ENCODE measurements at regions not wholly inside any gene's neighbourhood (a gene's known extent, or its start where the extent isn't known, plus 50 kb on each side); places are given as distances from the start of the nearest gene placed in this dataset.
"Not testable (repeated sequence)": the region's sequence is repeated elsewhere in the genome, so short reads cannot be mapped to it uniquely, and the experiment has no call there.

DNA sequence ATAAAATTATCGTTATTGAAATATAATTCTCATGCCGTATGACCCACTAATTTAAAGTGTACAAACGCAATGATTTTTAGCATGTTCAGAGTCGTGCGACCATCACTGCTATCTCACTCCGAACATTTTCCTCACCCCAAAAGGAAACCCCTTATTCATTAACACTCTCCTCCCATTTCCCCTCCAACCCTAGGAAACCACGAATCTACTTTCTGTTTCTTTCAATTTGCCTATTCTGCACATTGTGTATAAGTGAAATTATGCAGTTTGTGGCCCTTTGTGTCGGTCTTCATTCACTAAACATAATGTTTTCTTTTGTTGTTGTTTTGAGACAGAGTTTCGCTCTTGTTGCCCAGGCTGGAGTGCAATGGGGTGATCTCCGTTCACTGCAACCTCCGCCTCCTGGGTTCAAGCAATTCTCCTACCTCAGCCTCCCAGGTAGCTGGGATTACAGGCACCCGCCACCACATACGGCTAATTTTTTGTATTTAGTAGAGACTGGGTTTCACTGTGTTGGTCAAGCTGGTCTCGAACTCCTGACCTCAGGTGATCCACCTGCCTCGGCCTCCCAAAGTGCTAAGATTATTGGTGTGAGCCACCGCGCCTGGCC, 99.7 kb upstream of the ZNF217 start:
- no peak for DNase-seq

DNA sequence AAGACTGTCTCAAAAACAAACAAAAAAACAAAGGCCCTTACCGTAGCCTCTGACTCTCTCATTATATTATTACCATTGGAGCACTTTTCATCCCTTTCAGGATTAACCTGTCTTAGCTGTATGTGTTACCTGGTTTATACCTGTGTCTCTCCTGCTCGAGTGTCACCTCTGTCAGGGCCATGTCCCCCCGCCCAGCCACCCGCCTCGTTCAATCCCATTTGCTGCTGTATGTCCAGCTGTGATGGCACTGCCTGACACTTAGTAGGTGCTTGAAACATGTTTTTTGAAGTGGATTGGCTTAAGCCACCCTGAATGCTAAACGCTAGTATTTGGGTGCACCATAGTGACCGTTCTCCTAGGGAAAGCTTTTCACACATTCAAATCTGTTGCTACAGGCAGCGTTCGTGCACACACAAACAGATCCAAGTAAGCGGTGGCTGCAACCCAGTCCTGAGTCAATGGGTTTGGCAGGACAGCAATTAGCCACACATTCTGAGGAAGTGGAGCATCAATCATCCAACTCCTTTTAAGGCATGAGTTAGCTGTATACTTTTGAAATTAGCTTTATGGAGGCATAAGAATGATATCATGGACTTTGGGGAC, 98.9 kb upstream of the ZNF217 start:
- DNase-seq, result peak; percentile 33

DNA sequence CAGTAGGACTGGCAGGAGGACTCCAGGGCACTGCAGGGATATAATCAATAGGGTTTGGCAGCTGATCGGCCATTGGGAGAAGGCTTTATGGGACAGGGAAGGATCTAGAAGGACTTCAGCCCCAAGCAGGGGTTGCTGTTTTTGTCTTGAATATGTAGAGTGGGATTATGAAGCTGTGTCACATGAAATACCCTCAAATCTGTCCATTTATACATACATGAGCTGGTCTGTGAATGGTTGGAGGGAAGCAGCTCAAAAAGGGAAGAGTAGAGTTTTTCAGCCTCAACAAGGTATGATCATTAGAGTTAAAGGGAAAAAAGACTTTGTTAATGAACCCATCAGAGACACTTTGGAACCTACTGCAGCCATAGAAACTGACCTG, 98.2 kb upstream of the ZNF217 start:
- no peak for DNase-seq

DNA sequence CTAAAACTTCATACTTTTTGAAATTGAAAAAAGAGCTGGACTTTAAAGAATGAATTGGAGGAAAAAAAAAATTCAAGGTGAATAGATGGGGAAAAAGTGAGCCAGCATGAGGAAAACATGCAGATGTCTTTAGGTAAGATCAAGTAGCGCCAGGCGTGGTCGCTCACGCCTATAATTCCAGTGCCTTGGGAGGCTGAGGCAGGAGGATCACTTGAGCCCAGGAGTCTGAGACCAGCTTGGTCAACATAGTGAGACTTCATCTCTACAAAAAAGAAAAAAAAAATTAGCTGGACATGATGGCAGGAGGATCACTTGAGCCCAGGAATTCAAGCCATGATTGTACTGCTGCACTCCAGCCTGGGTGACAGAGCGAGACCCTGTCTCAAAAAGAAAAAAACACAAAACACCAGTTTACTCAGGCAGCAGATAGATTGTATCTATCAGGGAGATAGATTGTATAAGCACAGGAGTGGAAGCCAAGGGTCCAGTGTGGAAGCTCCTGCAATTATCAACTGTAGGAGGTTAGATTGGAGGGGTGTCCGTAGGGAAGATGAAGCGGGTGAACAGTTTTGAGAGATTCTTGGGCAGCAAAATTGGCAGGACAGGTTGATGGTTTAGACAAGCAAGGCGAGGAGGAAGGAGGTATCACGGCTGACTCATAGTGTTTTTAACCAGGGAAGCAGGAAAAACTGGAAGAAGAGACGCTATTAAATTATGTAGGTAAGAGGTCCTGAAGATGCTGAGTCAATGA, 97.6 kb upstream of the ZNF217 start:
- no peak for DNase-seq

DNA sequence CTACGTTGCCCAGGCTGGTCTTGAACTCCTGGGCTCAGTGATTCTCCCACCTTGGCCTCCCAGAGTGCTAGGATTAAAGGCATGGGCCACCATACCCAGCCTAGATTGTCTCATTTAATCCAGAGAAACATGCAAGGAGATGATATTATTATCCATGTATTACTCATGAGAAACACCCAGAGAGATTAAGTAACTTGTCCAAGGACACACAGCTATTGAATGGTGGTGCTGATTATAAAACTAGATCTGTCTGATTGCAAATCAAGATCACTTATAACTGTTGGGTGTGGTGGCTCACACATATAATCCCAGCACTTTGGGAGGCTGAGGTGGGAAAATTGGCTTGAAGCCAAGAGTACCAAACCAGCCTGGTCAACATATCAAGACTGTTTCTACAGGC, 94.4 kb upstream of the ZNF217 start:
- DNase-seq, result no peak

DNA sequence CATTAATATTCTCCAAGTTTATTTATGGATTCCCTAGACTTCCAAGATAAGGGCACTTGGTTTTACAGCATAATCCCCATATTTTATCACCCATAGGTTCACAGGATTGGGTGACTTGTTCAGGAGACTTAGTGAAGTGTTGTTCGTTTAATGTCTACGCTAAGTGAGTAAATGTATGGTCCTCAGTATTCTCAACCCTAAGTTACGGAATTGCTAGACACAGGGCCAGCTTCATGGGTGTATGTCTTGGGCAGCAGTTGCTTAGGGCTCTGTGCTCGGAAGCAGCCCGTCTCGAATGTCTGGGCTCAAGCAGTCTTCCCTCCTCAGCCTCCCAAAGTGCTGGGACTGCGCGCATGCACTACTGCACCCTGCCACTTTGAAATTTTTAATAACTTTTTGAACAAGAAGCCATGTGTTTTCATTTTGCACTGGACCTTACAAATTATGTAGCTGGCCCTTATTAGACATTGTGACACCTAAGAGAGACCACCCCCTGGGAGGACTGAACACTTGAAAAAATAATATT, 91.5 kb upstream of the ZNF217 start:
- no peak for DNase-seq

DNA sequence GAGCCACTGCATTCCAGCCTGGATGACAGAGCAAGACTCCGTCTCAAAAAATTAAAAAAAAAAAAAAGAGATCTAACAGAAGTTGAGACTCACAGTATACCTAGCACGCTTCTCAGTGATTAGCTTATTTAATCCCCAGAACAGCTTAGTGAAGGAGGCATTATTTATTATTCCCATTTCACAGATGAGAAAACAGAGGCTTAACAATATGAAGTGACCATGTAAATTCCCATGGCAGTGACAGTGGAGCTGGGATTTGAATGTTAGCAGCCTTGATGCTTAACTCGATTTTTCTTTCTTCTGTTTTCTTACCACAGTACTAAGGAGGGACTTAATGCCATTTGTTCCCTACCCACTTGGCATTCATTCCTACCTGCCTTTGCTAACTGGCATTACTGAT, 89.9 kb upstream of the ZNF217 start:
- DNase-seq, result no peak

DNA sequence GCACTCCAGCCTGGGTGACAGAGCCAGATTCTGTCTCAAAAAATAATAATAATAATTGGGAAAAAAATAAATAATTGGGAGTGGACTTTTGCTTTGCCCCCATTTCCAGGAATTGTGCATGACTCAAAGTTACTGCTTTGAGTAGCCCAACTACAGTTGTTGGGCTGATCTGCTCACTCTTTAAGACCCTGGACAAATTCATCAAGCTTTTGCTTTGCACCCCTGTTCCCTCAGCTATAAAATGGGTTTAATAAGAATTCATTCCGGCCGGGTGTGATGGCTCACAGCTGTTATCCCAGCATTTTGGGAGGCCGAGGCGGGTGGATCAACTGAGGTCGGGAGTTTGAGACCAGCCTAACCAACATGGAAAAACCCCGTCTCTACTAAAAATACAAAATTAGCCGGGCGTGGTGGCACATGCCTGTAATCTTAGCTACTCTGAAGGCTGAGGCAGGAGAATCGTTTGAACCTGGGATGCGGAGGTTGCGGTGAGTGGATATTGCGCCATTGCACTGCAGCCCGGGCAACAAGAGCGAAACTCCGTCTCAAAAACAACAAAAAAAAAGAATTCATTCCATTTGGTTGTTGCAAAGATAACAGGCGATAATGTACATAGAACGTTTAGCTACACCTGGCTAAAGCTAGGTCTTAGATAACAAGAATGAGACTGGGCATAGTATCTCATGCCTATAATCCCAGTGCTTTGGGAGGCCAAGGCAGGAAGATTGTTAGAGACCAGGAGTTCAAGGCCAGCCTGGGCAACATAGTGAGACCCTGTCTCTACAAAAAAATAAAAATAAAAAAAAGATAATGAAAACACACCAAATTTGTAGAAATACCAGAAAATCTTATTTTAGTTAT, 87.9 kb upstream of the ZNF217 start:
- no peak for DNase-seq

DNA sequence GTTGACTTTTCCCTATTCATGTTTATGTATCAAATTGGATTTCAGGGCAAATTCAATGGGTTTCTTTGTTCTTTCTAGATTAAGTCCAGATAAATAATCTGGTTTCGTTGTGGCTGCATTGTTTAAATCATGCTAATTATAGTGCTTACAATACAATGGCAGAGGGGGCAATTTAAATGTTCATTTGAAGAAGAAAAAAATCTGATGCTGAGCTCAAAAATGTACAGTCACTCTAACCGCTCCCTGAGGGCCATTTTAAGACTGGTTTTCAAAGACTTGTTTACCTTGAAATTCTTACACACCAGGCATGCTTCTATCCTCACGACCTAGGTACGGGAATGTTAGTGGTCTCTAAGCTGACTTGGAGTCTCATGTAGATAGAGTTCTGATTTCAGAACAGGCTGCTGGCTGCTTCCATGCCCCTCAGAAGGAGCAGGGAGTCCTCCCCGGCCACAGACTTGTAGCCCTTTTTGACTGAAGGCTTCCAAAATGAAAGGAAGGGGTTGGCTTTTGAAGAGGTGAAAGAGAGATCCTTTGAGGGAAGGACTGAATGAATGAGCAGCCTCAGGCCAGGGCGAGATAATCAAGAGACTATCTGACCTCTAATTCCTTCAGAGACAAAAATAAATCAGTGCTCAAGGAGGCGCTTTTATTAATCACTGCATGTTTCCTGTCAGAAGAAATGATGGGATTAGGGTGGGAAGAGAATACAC, 86.1 kb upstream of the ZNF217 start:
- DNase-seq, result no peak

DNA sequence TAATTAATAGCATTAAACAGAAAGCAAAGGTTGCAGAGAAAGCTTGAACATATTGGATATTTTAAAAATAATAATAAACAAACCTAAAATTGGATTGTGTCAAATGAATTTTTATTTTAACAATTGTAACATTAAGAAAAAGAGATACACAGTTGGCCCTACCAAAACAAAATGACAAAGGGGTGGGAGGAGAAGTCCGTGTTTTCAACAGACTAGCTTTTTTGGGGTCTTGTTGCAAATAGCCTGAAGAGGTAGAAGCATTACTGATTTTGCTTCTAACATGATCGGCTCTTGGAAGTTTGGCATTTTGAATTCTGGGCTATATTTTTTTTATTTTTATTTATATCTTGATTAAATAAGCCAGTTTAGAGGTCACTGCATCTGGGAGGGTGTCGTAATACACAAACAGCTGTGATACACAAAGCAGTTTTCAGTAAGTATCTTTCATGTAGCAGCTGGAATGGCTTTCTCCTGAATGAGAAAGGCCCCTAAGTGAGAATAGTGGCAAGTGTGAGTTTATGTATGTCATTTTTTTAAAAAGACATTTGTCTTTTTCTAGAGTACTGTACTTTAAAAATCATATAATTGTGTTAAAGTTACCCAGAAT, 85.5 kb upstream of the ZNF217 start:
- peak; percentile 38 for DNase-seq

DNA sequence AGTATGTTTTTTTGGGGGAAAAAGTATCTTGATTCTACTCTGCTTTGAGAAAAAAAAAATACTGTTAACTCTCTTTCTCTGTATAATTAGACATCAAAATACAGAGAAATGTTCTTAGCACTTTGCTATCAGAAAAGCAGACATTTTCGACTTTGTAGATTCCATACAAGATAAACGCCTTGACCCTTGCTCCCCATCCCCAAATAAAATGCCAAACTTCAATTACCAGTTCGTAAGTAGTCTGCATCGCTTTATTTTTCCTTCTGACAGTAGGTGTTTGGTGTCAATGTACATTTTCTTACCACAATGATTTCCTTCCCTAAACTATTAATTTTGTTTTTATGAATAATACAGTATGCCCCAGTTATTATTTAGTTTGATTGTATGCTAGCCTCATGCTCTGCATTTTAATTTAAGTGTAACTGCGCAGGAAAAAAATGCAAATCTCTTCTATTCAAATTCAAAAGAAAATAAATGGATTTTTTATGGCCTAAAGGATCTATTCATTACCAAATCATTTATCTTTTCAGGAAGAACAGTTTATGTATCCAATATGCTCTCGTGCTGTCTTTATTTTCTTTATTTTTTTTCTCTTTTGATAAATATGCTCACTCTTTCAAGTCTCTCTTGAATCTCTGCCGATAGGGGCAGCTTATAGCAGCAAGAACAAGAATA, 84.8 kb upstream of the ZNF217 start:
- no peak for DNase-seq

DNA sequence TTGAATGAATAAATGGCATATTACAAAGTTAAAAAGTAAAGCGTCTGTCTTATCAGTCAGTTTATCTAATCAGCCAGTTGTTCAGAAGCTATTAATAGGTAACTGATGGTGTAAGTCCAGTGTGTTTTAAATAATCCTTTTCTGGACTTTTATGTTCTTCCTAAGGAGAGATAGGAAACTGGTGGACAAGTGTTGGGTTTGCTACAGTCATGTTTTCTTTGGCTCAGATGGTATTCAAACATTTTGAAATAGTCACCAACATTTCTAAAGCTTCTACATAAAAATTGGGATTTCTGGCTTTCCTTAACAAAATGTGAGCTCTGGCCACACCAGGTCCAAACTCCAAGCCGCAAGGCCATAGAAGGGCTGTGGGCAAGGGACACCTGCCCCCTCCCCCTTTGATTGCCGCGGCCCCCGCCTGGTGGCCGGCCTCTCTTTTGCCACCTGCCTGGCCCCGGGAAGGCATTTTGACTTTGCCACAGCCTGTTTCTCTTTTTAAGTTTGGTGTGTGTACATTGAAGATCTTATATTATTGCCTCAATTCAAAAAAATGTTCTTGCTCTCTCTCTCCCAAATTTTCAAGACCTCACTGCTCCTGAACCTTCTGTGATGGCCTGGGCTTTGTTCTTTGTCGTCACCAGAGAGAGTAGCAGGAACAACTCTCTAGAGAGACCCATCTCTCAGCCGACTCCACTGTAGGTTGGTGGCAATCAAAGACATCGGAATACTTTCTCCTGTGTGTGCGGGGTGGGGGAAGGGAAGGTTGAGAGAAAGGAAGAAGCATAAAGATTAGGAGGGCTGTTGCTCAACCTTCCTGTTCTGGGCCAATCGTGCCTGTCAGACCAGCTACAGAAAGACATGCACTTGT, 84.0 kb upstream of the ZNF217 start:
- DNase-seq, result no peak

DNA sequence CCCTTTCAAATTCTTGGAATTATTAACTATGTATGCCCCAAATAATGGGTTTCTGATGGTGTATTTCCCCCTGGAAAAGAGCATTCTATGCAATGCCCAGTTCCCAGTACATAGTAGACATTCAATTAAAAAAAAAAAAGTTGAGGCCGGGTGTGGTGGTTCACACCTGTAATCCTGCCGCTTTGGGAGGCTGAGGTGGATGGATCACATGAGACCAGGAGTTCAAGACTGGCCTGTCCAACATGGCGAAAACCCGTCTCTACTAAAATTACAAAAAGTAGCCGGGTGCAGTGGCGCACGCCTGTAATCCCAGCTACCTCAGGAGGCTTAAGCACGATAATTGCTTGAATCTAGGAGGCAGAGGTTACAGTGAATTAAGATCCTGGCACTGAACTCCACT, 83.3 kb upstream of the ZNF217 start:
- DNase-seq, result no peak

DNA sequence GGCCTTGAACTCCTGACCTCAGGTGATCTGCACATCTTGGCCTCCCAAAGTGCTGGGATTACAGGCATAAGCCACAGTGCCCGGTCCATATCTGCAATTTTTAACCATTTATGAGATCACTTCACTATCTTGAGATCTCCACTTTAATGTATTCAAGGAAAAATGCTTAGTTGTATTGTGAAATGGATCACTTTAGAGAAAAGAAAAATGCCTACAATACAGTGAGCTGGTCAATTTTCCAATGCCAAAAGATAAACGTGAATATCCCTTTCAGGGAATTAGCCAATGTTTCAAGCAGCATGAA, 82.8 kb upstream of the ZNF217 start:
- DNase-seq, result no peak

DNA sequence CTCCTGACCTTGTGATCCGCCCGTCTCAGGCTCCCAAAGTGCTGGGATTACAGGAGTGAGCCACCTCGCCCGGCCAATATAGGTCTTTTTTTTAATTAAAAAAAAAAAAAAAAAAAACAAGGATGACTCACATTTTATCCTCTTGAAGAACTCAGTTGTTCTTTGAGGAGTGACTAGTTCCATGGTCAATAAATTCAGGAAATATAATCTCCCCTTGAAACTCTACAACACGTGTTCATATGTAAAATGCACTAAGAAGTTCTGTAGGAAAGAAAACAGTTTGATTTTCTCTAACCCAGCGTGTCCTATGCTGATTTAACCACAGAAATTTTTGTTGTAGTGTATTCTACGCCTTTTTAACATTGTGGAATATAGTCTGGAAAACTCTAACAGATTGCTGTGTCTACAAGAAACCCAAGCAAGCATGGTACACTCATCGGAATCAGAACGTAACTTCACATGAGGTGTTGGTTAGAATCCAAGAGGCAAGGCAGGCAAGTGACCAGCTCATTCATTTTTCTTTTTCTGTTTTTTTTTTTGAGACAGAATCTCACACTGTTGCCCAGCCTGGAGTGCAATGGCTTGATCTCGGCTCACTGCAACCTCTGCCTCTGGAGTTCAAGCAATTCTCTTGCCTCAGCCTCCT, 79.0 kb upstream of the ZNF217 start:
- no peak for DNase-seq

DNA sequence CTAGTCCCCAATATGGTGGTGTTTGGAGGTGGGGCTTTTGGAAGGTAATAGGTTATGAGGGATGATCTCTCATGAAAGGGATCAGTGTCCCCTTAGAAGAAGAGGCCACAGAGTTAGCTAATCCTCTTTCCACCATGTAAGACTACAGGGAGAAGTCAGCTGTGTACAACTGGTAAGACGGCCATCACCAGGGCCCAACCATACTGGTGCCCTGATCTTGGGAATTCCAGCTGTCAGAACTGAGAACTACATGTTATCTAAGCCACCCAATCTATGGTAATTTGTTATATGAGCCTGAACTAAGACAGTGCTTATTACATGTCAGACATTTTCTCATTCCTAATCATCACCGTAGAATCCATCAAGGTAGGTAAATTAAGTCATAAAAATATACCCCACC, 77.7 kb upstream of the ZNF217 start:
- no peak for DNase-seq

DNA sequence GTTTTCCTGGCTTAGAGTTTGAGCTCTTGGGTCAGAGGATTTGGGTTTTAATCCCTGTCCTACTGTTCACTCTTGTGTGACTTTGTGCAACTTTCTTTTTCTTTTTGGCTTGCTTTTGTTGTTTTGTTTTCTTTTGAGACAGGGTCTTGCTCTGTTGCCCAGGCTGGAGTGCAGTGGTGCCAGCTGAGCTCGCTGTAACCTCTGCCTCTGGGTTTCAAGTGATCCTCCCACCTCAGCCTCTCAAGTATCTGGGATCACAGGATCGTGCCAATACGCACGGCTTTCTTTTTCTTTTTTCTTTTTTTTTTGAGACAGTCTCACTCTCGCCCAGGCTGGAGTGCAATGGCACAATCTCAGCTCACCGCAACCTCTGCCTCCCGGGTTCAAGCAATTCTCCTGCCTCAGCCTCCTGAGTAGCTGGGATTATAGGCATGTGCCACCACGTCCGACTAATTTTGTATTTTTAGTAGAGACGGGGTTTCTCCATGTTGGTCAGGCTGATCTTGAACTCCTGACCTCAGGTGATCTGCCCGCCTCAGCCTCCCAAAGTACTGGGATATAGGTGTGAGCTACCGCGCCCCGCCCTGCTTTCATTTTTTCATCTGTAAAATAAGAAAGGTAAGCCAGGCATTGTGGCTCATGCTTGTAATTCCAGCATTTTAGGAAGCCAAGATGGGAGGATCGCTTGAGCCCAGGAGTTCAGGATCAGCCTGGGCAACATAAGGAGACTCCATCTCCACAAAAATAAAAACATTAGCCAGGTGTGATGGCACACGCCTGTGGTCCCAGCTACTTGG, 76.1 kb upstream of the ZNF217 start:
- not testable (repeated sequence) for DNase-seq

DNA sequence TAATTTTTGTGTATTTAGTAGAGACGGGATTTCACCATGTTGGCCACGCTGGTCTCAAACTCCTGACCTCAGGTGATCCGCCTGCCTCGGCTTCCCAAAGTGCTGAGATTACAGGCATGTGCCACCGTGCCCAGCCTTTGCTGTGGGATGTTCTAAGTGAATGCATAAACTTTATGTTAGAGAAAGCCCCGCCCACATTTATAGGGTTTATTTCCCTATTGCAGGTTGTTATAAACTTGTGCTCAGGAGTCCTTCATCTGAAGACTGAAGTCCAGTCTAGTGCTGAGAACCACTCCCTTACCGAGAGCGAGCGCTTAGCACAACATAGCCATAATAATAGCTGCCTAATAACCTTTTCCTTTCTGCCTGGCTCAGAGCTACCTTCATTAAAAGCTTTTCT, 75.4 kb upstream of the ZNF217 start:
- no peak for DNase-seq

DNA sequence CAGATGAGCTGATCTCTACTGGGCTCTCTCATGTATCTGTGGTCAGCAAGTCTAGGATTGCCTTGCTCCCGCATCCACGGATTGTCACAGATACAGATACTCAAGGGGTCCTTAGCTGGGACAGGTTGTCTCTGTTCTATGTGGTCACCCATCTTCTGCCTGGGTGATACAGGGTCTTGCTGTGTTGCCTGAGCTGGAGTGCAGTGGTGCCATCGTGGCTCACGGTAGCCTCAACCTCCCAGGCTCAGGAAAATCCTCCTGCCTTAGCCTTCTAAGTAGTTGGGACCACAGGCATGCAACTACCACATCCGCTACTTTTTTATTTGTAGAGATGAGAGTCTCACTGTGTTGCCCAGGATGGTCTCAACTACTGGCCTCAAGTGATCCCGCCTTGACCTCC, 72.5 kb upstream of the ZNF217 start:
- no peak for DNase-seq

Measured in tongue (tissue), 1 donor.